Keratinocyte (primary cell): ENCODE measurements at regions not wholly inside any gene's neighbourhood (a gene's known extent, or its start where the extent isn't known, plus 50 kb on each side); places are given as distances from the start of the nearest gene placed in this dataset.

Experiments used
- CTCF ChIP-seq, 3 experiments: IDR thresholded peaks in 1 of 3; conservative IDR thresholded peaks in 1 of 3; optimal IDR thresholded peaks in 1 of 3; 2 replicates in 2 of 3; 3 replicates in 1 of 3; pipeline versions ENCODE3 to v1.5.1; 2011; ENCODE audit warnings: low read length in 3 of 3, mild to moderate bottlenecking in 3 of 3, moderate library complexity in 2 of 3, control low read depth in 1 of 3, inconsistent platforms in 1 of 3; ENCODE audit not compliant: insufficient read depth in 2 of 3; ENCODE audit errors: extremely low read depth in 1 of 3
- EZH2 ChIP-seq: IDR thresholded peaks from one replicate; pipeline ENCODE4 v1.6.1; 2012; ENCODE audit warnings: inconsistent platforms, mild to moderate bottlenecking, low read length, moderate library complexity

GRCh38 chr13:73870036-73870741 is 264.0 kb downstream of the KLF12 start:
- TF ChIP-seq CTCF (optimal IDR thresholded peaks at IDR 0.05 in 1 of 3, IDR thresholded peaks at IDR 0.05 in 1 of 3, conservative IDR thresholded peaks at IDR 0.05 in 1 of 3; ENCODE audit: extremely low read depth in 1 of 3, insufficient read depth in 2 of 3, low read length in 3 of 3) (no peak), EZH2 (no peak)
